H1 (cell line): ENCODE measurements at regions not wholly inside any gene's neighbourhood (a gene's known extent, or its start where the extent isn't known, plus 50 kb on each side); places are given as distances from the start of the nearest gene placed in this dataset.

Experiments
- CTCF ChIA-PET: fragments of 300-600 bp; sonication (Branson Sonifier 250); formaldehyde crosslinking; loops from one replicate; lab custom pipeline; 2021; ENCODE audit not compliant: partially characterized antibody; lab: Charles Lee
- POLR2A ChIA-PET: fragments of 300-600 bp; sonication (Branson Sonifier 250); formaldehyde crosslinking; loops from one replicate; lab custom pipeline; 2021; ENCODE audit warnings: inconsistent platforms; ENCODE audit not compliant: partially characterized antibody; lab: Charles Lee
- DNase-seq, 2 experiments: peaks; one replicate each; pipeline versions ENCODE4 v3.0.0 to v3.0.0-alpha.2; 2010 to 2022; ENCODE audit warnings: low spot score in 2 of 2, low read depth in 1 of 2, mixed read lengths in 1 of 2
- FAIRE-seq: peaks from 2 replicates; lab custom pipeline; 2011; peaks lifted over from hg19 to GRCh38; lab: Jason Lieb, UNC
- H2AFZ ChIP-seq: 2 replicates; pipeline ENCODE4 v1.8.1; 2012; ENCODE audit warnings: low read length, inconsistent platforms
- H2AK5ac ChIP-seq: 2 replicates; pipeline ENCODE4 v1.6.1; 2013; ENCODE audit warnings: low read depth, low read length
- H2BK120ac ChIP-seq: replicated peaks from 2 replicates; pipeline ENCODE3; 2013; ENCODE audit warnings: low read depth, low read length, inconsistent platforms
- H2BK12ac ChIP-seq: 2 replicates; pipeline ENCODE4 v1.6.1; 2013; ENCODE audit warnings: low read depth, low read length
- H2BK15ac ChIP-seq: 2 replicates; pipeline ENCODE4 v1.6.1; 2013; ENCODE audit warnings: low read length
- H2BK20ac ChIP-seq: 2 replicates; pipeline ENCODE4 v1.6.1; 2013; ENCODE audit warnings: low read length
- H2BK5ac ChIP-seq: 2 replicates; pipeline ENCODE4 v1.6.1; 2013; ENCODE audit warnings: low read depth, low read length
- H3K14ac ChIP-seq: 2 replicates; pipeline ENCODE4 v1.6.1; 2013; ENCODE audit warnings: inconsistent platforms; ENCODE audit not compliant: insufficient read length
- H3K18ac ChIP-seq: 2 replicates; pipeline ENCODE4 v1.6.1; 2013; ENCODE audit warnings: low read length; ENCODE audit errors: extremely low read depth
- H3K23ac ChIP-seq: 2 replicates; pipeline ENCODE4 v1.6.1; 2013; ENCODE audit warnings: inconsistent platforms; ENCODE audit not compliant: insufficient read length
- H3K23me2 ChIP-seq: 2 replicates; pipeline ENCODE4 v1.6.1; 2013; ENCODE audit warnings: low read depth, low read length
- H3K27ac ChIP-seq: 2 replicates; pipeline ENCODE4 v1.6.1; 2011; ENCODE audit warnings: low read depth, low read length, inconsistent platforms
- H3K27me3 ChIP-seq, 4 experiments: replicated peaks in 1 of 4; 1 replicate in 1 of 4; 2 replicates in 3 of 4; pipeline versions ENCODE4 v1.6.1 to v1.8.1; 2011 to 2013; ENCODE audit warnings: low read length in 3 of 4, mild to moderate bottlenecking in 3 of 4, inconsistent platforms in 2 of 4, mixed read lengths in 2 of 4, moderate library complexity in 1 of 4; ENCODE audit not compliant: control insufficient read depth in 3 of 4, insufficient read depth in 3 of 4; ENCODE audit errors: extremely low read depth in 1 of 4
- H3K36me3 ChIP-seq, 4 experiments: 2 replicates each; pipeline versions ENCODE4 v1.6.1 to v1.8.1; 2011 to 2013; ENCODE audit warnings: mild to moderate bottlenecking in 4 of 4, low read length in 3 of 4, moderate library complexity in 2 of 4, control low read depth in 1 of 4, inconsistent platforms in 1 of 4; ENCODE audit not compliant: insufficient read depth in 4 of 4, control insufficient read depth in 2 of 4
- H3K4ac ChIP-seq: replicated peaks from 2 replicates; pipeline ENCODE3; 2013; ENCODE audit warnings: low read length, low read depth, mixed read lengths, inconsistent platforms; ENCODE audit not compliant: insufficient read length
- H3K4me1 ChIP-seq, 4 experiments: replicated peaks in 1 of 4; 1 replicate in 1 of 4; 2 replicates in 3 of 4; pipeline versions ENCODE4 v1.6.1 to v1.8.1; 2011 to 2013; ENCODE audit warnings: low read length in 3 of 4, inconsistent platforms in 2 of 4, mixed read lengths in 1 of 4; ENCODE audit not compliant: insufficient read depth in 4 of 4, control insufficient read depth in 3 of 4
- H3K4me2 ChIP-seq, 2 experiments: 2 replicates each; pipeline versions ENCODE4 v1.6.1 to v1.8.1; 2011 to 2013; ENCODE audit warnings: low read depth in 2 of 2, low read length in 2 of 2, control low read depth in 1 of 2, inconsistent platforms in 1 of 2, mild to moderate bottlenecking in 1 of 2; ENCODE audit not compliant: insufficient read depth in 1 of 2
- H3K4me3 ChIP-seq, 4 experiments: fragments of 200-600, 300-600 bp in 1 of 4; sonication (generic), shearing (Covaris generic), sonication (Bioruptor Twin) in 1 of 4; 2 replicates each; pipeline versions ENCODE4 v1.5.1 to v1.8.1; 2011 to 2016; ENCODE audit warnings: low read length in 4 of 4, low read depth in 3 of 4, control low read depth in 2 of 4, inconsistent platforms in 2 of 4, mild to moderate bottlenecking in 2 of 4, mixed read lengths in 1 of 4, moderate library complexity in 1 of 4; ENCODE audit not compliant: insufficient read depth in 2 of 4; ENCODE audit errors: extremely low read depth in 1 of 4
- H3K56ac ChIP-seq: replicated peaks from 2 replicates; pipeline ENCODE3; 2013; ENCODE audit warnings: low read depth, mild to moderate bottlenecking, mixed read lengths, low read length, inconsistent platforms; ENCODE audit not compliant: insufficient read length
- H3K79me1 ChIP-seq: 2 replicates; pipeline ENCODE4 v1.6.1; 2013; ENCODE audit warnings: low read depth, low read length, control low read depth
- H3K79me2 ChIP-seq, 2 experiments: 2 replicates each; pipeline versions ENCODE4 v1.6.1 to v1.8.1; 2012 to 2013; ENCODE audit warnings: low read length in 2 of 2, mild to moderate bottlenecking in 2 of 2, inconsistent platforms in 1 of 2; ENCODE audit not compliant: insufficient read depth in 2 of 2, control insufficient read depth in 1 of 2
- H3K9ac ChIP-seq, 4 experiments: replicated peaks in 1 of 4; 1 replicate in 1 of 4; 2 replicates in 3 of 4; pipeline versions ENCODE4 v1.6.1 to v1.8.1; 2011 to 2013; ENCODE audit warnings: low read depth in 3 of 4, low read length in 3 of 4, control low read depth in 2 of 4, mild to moderate bottlenecking in 2 of 4, moderate library complexity in 2 of 4, inconsistent platforms in 1 of 4; ENCODE audit errors: extremely low read depth in 1 of 4
- H3K9me3 ChIP-seq, 2 experiments: 2 replicates each; pipeline versions ENCODE4 v1.6.1 to v1.8.1; 2012 to 2013; ENCODE audit warnings: mild to moderate bottlenecking in 2 of 2, moderate library complexity in 2 of 2, control low read depth in 1 of 2, inconsistent platforms in 1 of 2, low read depth in 1 of 2, low read length in 1 of 2, mixed read lengths in 1 of 2; ENCODE audit not compliant: insufficient read depth in 2 of 2
- H4K20me1 ChIP-seq, 2 experiments: replicated peaks in 1 of 2; 2 replicates each; pipeline versions ENCODE3 to v1.8.1; 2011 to 2013; ENCODE audit warnings: inconsistent platforms in 2 of 2, low read length in 2 of 2, mild to moderate bottlenecking in 1 of 2; ENCODE audit not compliant: insufficient read depth in 2 of 2, control insufficient read depth in 1 of 2
- H4K5ac ChIP-seq: 2 replicates; pipeline ENCODE4 v1.6.1; 2013; ENCODE audit warnings: low read length, low read depth, mixed read lengths, inconsistent platforms; ENCODE audit not compliant: insufficient read length
- H4K8ac ChIP-seq: 2 replicates; pipeline ENCODE4 v1.8.0; 2013; ENCODE audit warnings: mild to moderate bottlenecking, moderate library complexity, low read length, inconsistent platforms; ENCODE audit not compliant: insufficient read depth; ENCODE audit errors: extremely low read depth
- H4K91ac ChIP-seq: replicated peaks from 2 replicates; pipeline ENCODE3; 2013; ENCODE audit warnings: low read length, mixed read lengths, inconsistent platforms; ENCODE audit not compliant: insufficient read length
- ATF2 ChIP-seq: IDR thresholded peaks from 2 replicates; pipeline ENCODE4 v1.6.1; 2012; ENCODE audit warnings: low read length, inconsistent platforms
- BCL11A ChIP-seq, 2 experiments: IDR thresholded peaks; one replicate each; pipeline ENCODE4 v1.6.1; 2011; ENCODE audit warnings: low read depth in 2 of 2, low read length in 2 of 2, mild to moderate bottlenecking in 2 of 2
- CEBPB ChIP-seq: IDR thresholded peaks from 2 replicates; pipeline ENCODE4 v1.6.1; 2012; ENCODE audit warnings: low read depth, low read length
- CREB1 ChIP-seq: IDR thresholded peaks from 2 replicates; pipeline ENCODE4 v1.6.1; 2012; ENCODE audit warnings: inconsistent platforms
- FOSL1 ChIP-seq: IDR thresholded peaks from 2 replicates; pipeline ENCODE4 v1.6.1; 2011; ENCODE audit warnings: mild to moderate bottlenecking, low read depth, low read length, moderate library complexity; ENCODE audit not compliant: insufficient read depth
- GTF2F1 ChIP-seq: IDR thresholded peaks from 2 replicates; pipeline ENCODE4 v1.6.1; 2012; ENCODE audit warnings: low read depth, low read length, improper control_type of control experiment, borderline replicate concordance
- HDAC2 ChIP-seq, 2 experiments: fragments of 300-600 bp in 1 of 2; sonication (generic) in 1 of 2; IDR thresholded peaks; 2 replicates each; pipeline ENCODE4 v1.6.1; 2011 to 2012; ENCODE audit warnings: low read depth in 2 of 2, low read length in 2 of 2, mild to moderate bottlenecking in 2 of 2, moderate library complexity in 2 of 2, borderline replicate concordance in 1 of 2, inconsistent platforms in 1 of 2
- NRF1 ChIP-seq: IDR thresholded peaks from 2 replicates; pipeline ENCODE4 v1.6.1; 2011; ENCODE audit warnings: mild to moderate bottlenecking, low read depth, low read length, improper control_type of control experiment
- RFX5 ChIP-seq: IDR thresholded peaks from 2 replicates; pipeline ENCODE4 v1.6.1; 2011; ENCODE audit warnings: low read depth, low read length, improper control_type of control experiment, borderline replicate concordance
- SP4 ChIP-seq: IDR thresholded peaks from 2 replicates; pipeline ENCODE4 v1.6.1; 2012; ENCODE audit warnings: low read length, inconsistent platforms
- SRF ChIP-seq: IDR thresholded peaks from 2 replicates; pipeline ENCODE4 v1.6.1; 2011; ENCODE audit warnings: mild to moderate bottlenecking, low read depth, low read length, moderate library complexity
- TBP ChIP-seq: IDR thresholded peaks from 2 replicates; pipeline ENCODE4 v1.6.1; 2011; ENCODE audit warnings: low read depth, low read length, improper control_type of control experiment
- TEAD4 ChIP-seq: IDR thresholded peaks from 2 replicates; pipeline ENCODE4 v1.6.1; 2012; ENCODE audit warnings: low read depth, low read length, inconsistent platforms, mixed read lengths
- ZNF274 ChIP-seq: IDR thresholded peaks from 2 replicates; pipeline ENCODE4 v1.7.0; 2012; ENCODE audit warnings: low read length, borderline replicate concordance; ENCODE audit errors: extremely low read depth
- WGBS, 2 experiments: shearing (Covaris generic) in 1 of 2; methylation state at CpG; one replicate each; pipeline versions ENCODE4 v1.1.6 to v1.1.7; 2013 to 2015; ENCODE audit warnings: low lambda C conversion rate in 2 of 2, mixed read lengths in 2 of 2, inconsistent platforms in 1 of 2, low coverage in 1 of 2, missing lambda C conversion rate in 1 of 2; ENCODE audit not compliant: insufficient replicate concordance in 2 of 2, insufficient coverage in 1 of 2, insufficient read length in 1 of 2; ENCODE audit errors: extremely low coverage in 1 of 2, missing lambda C conversion rate in 1 of 2; 5-methylcytosine and 5-hydroxymethylcytosine counted together

GRCh38 chr9:1964093-1964492 is 51.1 kb upstream of the SMARCA2 start:
- Histone ChIP-seq H3K9me3 (no peaks in the 10 kb centered on the region), H3K4me3 (no peak overlapping the region), H2AFZ (no peak overlapping the region), H2BK5ac (no peak overlapping the region), H3K27me3 (no peaks in the 10 kb centered on the region), H3K56ac (no peak overlapping the region), H3K36me3 (no peaks in the 10 kb centered on the region), H2AK5ac (no peak overlapping the region), H3K79me2 (no peaks in the 10 kb centered on the region), H3K79me1 (no peaks in the 10 kb centered on the region), H2BK120ac (no peak overlapping the region), H2BK15ac (no peak overlapping the region), H2BK12ac (no peak overlapping the region), H4K5ac (no peak overlapping the region), H3K4me1 (no peaks in the 10 kb centered on the region; a peak in 2 of 7 replicates), H3K23me2 (no peaks in the 10 kb centered on the region), H3K14ac (no peak overlapping the region), H4K20me1 (no peaks in the 10 kb centered on the region), H3K4ac (no peak overlapping the region), H3K27ac (no peak overlapping the region), H3K4me2 (no peak overlapping the region), H4K8ac (no peak overlapping the region), H3K23ac (no peak overlapping the region), H2BK20ac (no peak overlapping the region), H3K9ac (no peak overlapping the region), H4K91ac (no peak overlapping the region), H3K18ac (no peak overlapping the region)
- FAIRE-seq = no peak
- ChIA-PET CTCF (interaction anchor here (0.7 to 1.1 kb wide), 4 partner anchors 16 to 123 kb away, joined by 3 to 5 read pairs (median 4); no protein-coding TSS in a partner anchor), POLR2A (no interaction called here)
- no peak for DNase-seq
- 77% methylated on average over 2 of the region's 2 CpGs; no CpG with 5 or more reads in 1 of the 2 experiments for WGBS, 2 experiments
- TF ChIP-seq CEBPB (no peak), SRF (no peak), NRF1 (no peak), HDAC2 (IDR thresholded peaks at IDR 0.05; ENCODE audit: borderline replicate concordance in 1 of 2, low read depth in 2 of 2, low read length in 2 of 2) (no peak), SP4 (no peak), ATF2 (no peak), FOSL1 (no peak), TBP (no peak), GTF2F1 (no peak), ZNF274 (no peak), TEAD4 (no peak), CREB1 (no peak), RFX5 (no peak), BCL11A (IDR thresholded peaks at IDR 0.05; ENCODE audit: low read depth in 2 of 2, low read length in 2 of 2) (no peak)
